LHCN-M2 (cell line): ENCODE measurements at regions not wholly inside any gene's neighbourhood (a gene's known extent, or its start where the extent isn't known, plus 50 kb on each side); places are given as distances from the start of the nearest gene placed in this dataset.

ENCODE experiments used
- DNase-seq: peaks from one replicate; pipeline ENCODE4 v3.0.0-alpha.2; 2012; ENCODE audit warnings: low read depth

DNA sequence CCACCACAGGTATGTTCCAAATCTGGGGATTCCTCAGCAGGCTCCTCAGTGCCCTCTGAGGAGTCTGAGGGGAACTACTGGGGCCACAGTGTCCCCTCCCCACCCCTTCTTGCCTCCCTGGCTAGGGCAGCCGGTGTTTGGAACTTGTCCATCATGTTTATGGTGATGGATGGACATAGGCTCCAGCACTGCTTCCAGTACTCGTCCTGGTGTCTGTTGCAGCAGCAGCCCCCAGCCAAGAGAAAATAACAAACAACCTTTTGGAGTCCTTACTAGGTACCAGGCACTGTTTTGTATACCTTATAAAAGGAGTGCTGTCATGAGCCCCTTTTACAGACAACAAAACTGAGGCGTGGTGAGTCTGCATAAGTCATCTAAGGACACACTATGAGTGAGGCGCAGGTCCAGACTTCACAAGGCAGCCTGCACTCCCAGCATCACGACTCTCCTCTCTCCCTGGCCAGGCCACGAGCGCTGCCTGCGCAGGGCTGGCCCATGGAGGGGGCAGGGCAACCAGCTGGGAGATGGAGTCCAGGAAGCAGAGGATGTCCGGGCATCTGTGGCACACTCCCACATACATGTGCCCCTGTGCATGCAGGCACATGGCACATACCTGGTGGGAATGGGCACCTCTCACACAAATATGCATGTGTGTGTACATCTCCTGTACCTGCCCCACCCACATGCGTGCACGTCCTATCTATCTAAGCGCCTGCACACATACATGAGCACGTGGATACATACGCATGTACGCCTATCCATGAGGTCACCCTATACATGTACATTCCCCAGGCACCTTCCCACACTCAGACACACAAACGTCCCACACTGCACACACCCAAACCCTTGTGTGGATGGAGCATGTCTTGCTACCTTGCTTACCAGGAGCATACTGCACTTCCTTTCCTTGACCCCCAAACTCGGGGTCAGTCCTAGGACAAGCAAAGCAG lies 152.7 kb downstream of the VEGFA start:
- DNase-seq = no peak

DNA sequence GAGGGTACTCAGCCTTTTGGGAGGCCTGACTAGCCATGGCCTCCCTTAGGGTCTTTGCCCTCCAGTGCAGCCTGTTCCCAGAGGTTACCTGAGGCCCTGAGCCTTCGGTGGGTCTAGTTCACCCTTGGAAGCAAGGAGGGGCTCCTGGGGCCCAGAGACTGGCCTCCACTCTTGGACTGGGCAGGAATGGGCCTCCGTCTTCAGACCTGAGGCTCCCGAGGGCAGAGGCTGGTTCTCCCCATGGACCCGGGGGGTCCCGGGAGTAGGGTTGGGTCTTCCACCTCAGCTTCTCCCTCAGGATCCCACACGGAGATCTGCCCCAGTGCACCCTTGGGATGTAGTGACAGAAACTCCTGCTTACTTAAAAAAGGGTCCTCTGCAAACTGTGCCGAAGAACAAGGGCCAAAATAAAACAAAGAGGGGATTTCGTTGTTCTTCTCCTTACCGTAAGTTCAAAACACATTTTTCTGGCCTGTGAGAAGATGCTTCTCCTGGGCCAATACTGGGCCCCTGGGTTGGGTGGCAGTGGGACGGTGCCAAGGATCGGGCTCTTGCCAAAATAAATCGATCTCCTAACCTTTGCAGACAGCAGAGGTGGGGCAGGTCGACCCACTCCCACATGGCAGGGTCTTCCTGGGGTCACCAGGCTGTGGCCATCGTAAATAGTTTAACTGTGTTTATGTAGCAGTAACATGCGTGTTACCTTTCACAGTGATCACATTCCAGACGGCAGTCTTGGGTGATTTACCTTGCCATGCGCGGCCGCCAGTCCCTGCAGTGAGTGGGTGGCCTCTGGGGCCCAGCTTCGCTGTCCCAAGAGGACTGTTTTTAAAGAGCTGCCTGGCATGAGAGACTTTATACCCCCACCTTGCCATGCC lies 151.8 kb downstream of the VEGFA start:
- no peak for DNase-seq

DNA sequence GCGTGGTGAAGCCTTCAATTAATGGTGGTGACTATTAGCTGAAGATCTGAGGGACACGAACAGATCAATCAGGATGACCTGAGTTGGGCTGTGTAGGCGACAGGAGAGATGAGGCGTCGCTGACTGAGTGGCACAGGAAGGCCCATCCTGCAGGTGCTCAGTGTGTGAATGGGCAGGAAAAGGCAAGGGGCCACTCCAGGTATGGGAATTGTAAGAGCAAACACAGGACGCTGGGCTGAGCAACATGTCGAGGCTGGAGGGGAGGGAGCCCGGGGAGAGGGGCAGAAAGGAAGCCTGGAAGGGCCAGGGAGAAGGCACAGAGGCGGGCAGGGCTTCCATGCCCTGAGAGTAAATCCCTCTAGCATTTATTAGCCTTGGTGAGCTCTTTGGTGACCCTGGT lies 151.0 kb downstream of the VEGFA start:
- no peak for DNase-seq

DNA sequence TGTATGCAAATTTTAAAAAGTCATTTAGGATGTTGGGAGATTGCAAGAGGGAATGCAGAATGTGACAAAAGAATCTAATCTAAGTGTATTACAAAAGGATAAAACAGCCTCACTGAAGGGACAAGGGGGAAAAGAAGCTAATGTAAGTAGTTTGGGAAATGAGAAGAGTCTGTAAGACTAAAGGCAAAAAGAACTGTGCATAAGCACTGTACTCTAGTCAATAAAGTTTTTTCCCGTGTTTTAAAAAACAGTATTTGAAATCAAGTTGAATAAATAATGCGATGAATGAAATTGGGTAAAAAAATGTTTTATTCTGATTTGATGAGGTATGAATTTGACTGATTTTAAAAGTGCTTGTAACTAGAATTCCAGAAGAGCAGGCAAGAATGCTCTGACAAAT lies 149.8 kb downstream of the VEGFA start:
- DNase-seq = no peak

DNA sequence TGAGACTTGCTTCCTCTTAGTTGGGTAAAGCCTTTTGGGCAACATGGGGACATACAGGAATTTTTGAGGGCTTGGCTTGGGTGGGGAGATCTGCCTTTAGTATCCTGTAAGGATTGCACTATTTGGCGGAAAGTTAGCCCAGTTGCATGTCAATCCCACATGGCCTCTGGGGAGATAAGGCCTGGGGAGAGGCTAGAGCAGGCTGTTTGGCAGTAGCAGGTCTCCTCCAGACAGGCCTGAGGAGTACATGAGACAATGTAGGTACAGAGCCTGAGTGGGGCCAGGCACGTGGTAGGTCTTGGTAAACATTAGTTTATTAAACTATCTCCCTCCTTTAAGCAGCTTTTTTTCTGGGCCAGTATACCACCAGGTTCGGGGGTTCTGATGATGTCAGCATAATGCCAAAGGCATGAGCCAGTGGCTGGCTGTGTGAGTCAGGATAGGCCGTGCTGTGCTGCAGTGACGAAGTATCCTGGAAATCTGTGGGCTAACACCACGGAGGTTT lies 147.9 kb downstream of the VEGFA start:
- DNase-seq = no peak

DNA sequence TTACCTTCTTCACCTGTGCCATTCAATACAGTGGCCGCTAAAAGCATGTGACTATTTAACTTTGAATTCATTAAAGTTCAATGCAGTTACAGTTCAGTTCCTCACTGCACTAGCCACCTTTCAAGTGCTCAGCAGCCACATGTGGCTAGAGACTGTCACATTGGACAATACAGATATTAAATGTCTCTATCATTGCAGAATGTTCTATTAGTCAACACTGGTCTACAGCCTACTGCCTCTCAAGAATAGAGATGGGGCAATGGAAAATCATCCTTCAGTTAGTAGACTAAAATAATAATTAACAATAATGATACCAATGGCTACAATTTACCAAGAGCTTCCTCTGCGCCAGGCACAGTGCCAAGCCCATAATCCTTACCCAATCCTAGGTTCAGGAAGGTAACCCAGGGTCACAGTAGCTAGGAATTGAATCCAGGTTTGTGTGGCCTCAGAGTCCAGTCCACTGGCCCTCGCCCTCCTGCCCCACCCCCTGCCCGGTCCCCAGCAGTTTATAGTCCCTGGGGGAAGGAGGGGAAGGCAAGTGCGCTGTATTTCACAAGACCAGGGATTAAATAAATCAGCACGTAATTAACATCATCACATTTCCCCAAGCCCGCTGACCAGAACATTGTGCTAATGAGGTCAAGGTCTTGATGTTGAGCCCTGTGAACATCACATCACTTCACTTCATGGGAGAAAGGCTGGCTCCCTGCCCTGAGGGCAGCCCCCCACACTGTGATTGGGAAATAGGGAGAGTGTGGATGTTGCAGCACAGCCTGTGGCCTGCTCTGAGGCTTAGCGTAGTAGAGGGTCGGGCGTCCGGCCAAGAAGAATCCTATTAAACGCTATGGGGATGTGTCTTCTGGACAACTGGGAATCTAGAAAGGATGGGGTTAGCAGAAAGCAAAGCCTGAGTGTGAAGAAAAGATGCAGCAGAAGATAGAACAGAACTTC lies 147.2 kb downstream of the VEGFA start:
- DNase-seq = no peak

DNA sequence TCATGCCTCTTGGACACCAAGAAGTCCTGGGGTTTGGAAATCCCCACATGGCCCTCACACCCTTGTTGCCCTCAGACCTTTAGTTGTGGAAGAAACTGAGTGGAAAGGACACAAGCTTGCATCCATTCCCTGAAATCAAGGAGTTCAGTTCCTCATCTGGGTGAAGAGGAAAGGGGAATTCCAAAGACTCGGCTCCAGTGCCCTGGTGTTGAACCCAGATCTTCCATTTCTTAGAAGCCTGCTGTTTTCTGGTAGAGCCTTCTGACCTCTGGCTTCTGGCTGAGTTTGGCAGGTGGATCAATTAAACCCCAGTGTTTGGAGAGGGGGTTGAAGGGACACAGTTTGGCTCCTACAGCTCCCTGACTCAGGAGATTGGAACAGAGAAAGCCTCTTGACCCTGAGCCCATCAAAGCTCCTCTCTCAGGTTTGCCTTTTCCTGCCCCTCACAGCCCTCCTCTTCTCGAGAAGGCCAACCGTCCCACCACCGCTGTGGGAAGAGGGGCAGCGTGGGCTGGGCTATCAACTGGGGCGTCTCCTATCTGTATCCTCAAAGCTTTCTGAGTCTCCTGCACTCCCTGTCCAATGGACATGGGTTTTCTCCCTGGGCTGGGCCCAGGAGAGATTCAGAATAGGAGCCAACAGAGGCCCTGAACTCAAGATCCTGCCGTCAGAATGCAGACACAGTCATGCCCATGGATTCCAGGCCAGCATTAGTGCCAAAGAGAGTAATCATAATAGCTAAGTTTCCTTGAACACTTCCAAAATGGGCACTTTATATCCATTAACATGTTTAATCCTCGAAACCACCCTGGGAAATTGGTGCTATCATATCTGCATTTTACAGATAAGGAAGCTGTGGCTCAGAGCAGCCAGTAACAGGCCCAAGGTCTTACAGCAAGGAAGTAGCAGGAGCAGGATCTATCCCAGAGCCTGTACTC lies 146.2 kb downstream of the VEGFA start:
- DNase-seq = no peak

DNA sequence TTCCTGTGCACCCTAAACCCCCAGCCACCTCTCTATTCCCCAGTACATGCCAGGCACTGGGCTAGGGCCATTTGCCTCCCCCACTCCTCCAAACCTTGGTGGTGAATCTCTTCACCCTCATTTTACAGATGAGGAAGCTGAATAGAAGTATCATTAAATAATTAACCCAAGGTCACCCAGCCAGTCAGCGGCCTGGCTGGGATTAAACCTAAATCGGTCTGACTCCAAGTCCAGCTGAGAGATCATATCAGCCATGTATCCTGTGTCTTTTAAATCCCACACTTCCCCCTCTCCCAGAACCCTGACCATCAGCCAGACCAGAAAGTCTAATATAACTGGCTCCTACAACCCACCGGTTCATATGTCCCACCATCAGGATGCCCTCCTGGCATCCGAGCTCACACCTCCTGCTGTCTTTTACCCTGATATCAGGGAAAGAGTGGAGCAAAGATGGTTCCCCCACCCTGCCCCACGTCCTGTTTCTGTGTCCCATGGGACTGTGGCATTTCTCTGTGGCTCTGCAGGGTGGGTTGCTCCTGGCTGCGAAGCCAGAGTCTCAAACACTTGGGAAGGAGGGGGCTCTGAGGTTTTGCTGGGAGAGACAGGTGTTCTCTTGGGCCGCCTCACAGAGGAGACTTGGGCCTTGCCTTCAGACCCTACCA lies 145.3 kb downstream of the VEGFA start:
- DNase-seq = no peak

DNA sequence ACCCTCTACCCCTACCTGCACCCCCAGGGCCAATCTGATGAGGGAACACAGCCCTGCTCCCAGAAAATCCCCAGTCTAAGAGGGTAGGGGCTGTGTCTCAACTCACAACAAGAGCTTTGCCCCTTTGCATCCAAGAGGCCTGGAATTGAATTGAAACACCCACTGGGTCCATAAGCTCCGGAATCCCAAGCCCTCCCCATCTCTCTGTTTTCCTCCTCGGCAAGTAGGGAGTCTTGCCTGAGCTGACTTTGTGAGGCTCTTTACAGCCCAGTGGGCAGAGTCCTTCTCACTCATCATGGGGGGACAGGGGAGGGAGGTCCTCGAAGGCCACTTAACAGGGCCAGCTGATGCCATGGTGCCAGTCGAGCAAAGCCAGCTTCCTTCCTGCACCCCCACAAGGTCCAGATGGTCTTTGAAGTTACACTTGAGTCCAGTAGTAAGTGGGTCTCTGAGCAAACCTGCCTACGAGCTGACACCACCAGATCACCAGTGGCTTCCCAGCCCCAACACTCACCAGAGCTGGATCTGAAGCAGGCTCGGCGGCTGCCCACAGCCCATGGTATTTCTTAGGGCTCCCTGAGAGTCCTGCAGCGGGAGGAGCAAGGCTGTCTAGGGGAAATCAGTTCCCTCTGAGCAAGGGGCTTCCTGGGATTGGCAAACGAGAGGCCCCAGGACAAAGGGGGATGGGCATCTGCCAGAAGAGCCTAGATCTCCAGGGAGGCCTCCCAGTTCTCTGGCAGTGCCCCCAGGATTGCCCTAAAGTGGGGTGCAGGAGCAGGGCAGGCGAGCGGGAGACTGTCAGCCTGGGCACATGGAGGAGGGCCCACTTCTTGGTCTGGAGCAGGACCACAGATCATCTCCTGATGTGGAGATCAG lies 144.5 kb downstream of the VEGFA start:
- DNase-seq = no peak

DNA sequence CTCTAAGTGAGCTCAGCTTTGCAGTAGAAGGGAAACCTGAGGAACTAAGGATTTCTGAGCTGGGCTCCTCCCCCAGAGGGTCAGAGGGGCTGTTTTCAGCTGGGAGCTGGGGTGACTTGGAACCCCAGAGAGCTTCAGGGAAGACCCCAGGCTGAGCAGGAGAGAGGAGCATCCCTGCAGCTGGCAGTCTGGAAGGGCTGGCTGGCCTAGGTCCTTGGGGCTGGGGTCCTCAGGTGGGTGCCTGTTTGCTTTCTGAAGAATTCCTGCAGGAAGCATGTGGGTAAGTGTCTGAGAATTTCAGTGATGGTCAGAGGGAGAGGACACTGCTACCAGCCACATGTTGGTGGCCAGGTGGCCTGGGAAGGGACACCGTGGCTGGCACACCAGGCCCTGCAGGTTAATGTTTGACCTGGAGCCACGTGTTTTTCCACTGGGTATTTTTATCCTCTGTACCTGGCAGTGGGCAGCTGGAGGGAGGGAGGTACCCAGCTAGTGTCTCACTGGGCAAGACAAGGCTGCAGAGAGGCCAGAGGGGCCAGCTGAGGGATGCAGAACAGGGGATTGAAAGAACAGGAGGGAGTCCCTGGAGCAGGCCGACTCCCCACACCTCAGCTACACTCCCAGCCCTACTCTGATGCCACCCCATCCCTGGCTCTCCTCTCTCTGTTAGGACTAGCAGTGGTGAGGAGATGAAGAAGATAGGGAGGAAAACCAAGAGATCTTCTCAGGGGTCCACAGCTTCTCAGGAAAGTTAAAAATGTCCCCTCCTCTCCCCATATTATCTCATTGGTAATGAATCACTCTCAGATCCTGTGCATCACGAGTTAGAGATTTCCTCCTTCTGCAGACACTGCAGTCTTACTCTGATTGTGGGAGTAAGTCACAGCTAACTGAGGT lies 143.6 kb downstream of the VEGFA start:
- DNase-seq = no peak

DNA sequence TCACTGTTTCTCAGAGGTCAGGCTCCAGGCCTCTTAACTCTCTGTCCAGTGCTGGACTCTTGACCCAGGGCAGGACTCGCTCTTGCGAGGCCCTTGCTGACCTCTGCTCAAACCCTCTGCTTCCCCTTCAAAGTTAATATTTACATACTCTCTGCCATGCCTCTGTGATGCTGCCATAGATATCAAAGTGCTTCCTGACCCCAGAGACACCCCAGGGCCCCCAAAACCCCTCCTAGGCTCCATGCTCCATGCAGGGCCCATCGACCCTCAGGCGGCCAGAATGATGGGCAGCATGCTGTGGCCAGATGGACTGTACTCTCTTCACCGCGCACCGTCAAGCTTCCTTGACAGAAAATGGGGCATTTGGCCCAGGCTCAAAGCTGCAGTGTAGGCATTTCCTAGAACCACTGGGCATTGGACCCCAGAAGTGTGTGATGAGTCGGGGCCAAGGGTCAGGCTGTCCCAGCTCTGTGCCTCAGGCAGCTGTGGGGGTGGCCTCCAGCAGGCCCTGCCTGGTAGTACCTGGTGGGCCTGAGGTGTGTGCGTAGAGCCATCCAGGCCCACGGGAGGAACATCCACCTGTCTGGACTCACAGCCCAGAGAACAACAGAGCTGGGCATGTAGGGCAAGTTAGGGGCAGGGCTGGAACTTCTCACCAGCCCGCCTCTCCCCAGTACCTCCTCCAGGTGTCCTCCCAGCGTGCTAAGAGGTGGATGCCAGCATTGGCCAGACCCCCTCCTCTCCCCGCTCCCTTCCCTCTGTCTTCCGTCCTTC lies 142.8 kb downstream of the VEGFA start:
- no peak for DNase-seq

DNA sequence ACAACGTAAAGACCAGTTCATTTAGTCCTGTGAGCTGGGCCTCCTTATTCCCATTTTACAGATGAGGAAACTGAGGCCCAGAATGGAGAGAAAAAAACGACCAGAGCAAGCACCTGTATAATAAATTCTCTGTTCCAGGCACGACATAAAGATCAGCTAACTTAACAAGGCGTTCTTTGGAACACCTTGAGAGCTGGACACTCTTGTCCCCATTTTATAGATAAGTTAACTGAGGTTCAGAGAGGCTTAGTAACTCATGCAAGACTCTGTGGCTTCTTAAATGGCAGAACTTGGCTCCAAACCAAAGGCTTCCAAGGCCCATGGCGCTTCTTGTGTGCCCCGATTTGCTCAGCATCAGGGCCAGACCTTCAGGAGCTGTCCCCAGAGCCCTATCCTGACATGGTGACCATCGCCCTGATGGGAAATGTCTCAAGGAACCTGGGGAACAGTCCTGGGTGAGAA lies 142.1 kb downstream of the VEGFA start:
- no peak for DNase-seq

DNA sequence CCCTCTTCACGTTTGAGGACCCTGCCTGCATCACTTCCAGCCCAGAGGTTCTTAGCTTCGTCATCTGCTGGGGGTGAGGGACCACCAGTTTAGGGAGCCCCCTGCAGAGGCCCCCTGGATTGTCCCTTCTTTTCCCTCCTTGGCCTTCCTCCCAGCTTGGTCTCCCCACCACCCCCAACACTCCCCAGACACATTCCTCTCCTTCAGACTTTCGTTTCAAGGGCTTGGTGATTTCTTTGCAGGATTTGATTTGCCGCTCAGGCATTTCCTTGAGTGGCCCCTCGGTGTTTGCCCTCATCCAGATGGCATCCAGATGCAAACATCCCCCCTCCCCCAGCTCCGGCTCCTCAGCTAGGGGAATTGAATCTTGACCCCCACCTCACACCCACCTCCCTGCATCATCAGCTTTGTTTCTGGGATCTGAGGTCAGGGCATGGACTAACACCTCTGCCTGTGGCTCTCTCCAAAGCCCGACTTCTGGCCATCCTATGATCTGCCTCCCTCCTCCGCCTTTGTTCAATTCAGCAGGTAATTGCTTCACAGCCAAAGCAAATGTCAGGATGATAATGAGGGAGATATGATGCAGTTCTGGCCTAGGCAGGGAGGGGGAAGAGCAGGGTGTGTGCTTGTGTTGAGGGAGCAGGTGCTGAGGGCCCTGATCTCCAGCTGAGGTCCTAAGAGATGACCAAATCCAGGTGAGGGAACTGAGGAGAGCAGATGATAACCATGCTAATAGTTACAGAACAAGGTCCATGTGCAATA lies 141.5 kb downstream of the VEGFA start:
- no peak for DNase-seq

DNA sequence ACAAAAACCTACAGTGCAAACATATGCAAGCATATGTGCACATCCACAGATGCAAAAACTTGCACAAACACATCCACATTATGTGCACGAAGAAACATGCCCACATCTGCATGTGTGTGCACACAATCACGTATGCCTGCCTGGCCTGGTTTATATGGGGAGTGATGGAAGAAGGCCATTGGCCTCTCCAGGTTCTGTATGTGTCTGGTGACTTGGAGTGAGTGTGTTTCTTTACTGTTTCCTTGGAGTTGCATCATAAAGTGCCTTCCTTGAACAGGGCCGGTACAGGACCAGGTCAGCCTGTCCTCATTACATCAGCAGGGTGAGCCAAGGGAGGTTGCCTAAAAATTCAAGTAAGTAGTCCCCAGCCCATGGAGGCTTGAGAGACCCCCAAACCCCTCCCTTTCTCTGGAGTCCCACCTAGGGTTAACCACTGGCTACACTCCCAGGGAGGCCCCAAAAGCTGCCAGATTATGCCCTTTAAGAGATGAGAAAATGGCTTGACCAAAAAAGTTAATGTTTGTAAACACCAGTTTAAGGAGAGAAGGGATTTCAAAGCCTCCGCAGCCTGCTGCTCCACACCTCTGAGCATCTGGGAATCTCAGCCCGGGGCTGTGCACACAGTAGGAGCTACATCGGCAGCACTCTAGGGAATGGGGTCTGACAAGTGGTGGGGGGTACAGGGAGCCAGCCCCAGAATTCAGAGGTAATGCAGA lies 140.8 kb downstream of the VEGFA start:
- DNase-seq = no peak

DNA sequence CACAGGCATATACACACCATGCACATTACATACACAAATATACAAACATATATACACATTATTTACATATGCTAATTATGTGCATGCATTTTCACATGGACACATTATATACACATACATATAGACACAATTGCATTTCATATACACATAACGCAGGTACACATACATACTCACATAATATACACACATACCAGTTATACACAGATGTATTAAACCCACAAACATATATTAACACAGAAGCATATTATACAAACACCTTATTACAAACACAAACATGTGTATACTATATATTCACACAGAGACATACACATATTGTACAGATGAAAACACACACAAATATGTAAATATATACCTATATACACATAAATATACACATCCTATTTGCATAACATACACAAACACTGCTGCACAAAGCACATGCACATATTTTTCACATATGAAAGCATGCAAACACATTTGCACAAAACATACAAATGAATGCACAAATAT lies 140.2 kb downstream of the VEGFA start:
- DNase-seq = no peak
